AG09309 (cell line): ENCODE measurements at regions not wholly inside any gene's neighbourhood (a gene's known extent, or its start where the extent isn't known, plus 50 kb on each side); places are given as distances from the start of the nearest gene placed in this dataset.

ENCODE experiments used
- DNase-seq: peaks from one replicate; pipeline ENCODE4 v3.0.0-alpha.2; 2010; ENCODE audit warnings: low read depth
- H3K4me3 ChIP-seq: 2 replicates; pipeline ENCODE4 v1.5.1; 2011; ENCODE audit warnings: mild to moderate bottlenecking, low read depth, low read length, moderate library complexity; ENCODE audit not compliant: control insufficient read depth
- TF ChIP-seq, protein P1 (sequence below): IDR thresholded peaks from 2 replicates; pipeline ENCODE4 v1.5.1; 2011; ENCODE audit warnings: mild to moderate bottlenecking, low read depth, low read length, inconsistent platforms; ENCODE audit not compliant: insufficient read depth, control insufficient read depth; ENCODE audit errors: missing control alignments

GRCh38 chr2:8365331-8365910, 316.4 kb upstream of the ID2 start:
- H3K4me3 ChIP-seq, result no peak overlapping the region
- TF ChIP-seq, protein P1, sequence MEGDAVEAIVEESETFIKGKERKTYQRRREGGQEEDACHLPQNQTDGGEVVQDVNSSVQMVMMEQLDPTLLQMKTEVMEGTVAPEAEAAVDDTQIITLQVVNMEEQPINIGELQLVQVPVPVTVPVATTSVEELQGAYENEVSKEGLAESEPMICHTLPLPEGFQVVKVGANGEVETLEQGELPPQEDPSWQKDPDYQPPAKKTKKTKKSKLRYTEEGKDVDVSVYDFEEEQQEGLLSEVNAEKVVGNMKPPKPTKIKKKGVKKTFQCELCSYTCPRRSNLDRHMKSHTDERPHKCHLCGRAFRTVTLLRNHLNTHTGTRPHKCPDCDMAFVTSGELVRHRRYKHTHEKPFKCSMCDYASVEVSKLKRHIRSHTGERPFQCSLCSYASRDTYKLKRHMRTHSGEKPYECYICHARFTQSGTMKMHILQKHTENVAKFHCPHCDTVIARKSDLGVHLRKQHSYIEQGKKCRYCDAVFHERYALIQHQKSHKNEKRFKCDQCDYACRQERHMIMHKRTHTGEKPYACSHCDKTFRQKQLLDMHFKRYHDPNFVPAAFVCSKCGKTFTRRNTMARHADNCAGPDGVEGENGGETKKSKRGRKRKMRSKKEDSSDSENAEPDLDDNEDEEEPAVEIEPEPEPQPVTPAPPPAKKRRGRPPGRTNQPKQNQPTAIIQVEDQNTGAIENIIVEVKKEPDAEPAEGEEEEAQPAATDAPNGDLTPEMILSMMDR, result no peak
- DNase-seq, result no peak

DNA sequence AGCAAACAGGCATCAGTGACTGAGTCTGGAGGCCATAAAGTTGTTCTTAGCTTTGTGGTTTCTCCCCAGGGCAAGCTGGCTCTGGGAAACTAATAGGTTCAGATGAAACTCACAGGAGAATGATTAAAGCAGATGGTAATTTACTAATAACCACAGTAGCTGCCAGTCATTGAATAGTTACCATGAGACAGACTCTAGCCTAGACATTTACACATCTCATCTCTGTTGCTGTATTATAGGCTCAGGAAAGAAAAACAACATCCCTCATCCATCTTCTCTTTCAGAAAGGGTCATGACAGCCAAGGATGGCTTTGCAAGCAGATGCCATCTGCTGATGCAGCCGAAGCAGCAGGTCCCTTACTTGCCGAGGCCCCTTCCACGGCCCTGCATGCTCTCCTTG, 314.0 kb upstream of the ID2 start:
- DNase-seq, result no peak
- TF ChIP-seq, protein P1, result no peak
- no peak overlapping the region for H3K4me3 ChIP-seq

GRCh38 chr2:8368463-8368862, 313.4 kb upstream of the ID2 start:
- DNase-seq, result no peak
- TF ChIP-seq, protein P1, result no peak
- no peak overlapping the region for H3K4me3 ChIP-seq

DNA sequence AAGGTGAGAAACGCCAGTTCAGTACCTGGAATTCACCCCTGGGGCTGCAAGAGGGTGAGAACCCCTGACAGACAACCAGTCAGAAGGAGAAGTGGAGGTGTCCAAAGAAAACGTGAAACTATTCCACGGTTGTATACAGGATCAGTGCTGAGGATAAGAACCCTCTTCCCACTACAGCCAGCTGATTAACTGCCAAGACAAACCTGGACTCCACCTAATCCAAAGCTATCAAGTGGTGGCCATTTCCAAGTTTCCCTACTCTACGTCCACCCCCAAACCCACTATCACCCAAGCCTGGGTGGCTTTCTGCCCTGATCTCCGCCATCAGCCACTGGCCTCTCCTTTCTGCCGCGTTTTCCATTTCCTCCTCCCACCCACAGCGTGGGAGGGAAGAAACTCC, 312.3 kb upstream of the ID2 start:
- TF ChIP-seq, protein P1, result no peak
- no peak for DNase-seq
- no peak overlapping the region for H3K4me3 ChIP-seq

GRCh38 chr2:8370258-8370802, 311.5 kb upstream of the ID2 start:
- DNase-seq, result no peak
- no peak overlapping the region for H3K4me3 ChIP-seq
- TF ChIP-seq, protein P1, result no peak

- DNase-seq, result no peak
- TF ChIP-seq, protein P1, result no peak
- H3K4me3 ChIP-seq, result no peak overlapping the region
Observed at GRCh38 chr2:8371653-8372052, 310.2 kb upstream of the ID2 start.

DNA sequence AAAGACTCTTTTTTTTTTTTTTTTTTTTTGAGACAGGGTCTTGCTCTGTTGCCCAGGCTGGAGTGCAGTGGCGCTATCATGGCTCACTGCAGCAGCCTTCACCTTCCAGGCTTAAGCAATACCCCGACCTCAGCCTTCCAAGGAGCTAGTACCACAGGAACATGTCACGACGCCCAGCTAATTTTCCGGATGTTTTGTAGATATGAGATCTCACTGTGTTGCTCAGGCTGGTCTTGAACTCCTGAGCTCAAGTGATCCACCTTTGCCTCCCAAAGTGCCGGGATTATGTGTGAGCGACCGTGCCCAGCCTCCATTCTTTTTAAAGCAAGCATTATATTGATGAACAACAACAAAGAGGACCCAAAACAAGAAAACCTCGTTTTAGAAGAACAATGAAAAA, 307.1 kb upstream of the ID2 start:
- DNase-seq, result no peak
- TF ChIP-seq, protein P1, result no peak
- no peak overlapping the region for H3K4me3 ChIP-seq
